EH (cell line): ENCODE measurements at regions not wholly inside any gene's neighbourhood (a gene's known extent, or its start where the extent isn't known, plus 50 kb on each side); places are given as distances from the start of the nearest gene placed in this dataset.
A peak's percentile ranks its signal among the peaks of the same experiment; 100 is the strongest.
"Not testable (repeated sequence)": the region's sequence is repeated elsewhere in the genome, so short reads cannot be mapped to it uniquely, and the experiment has no call there.

Experiments used
- DNase-seq: peaks from one replicate; pipeline ENCODE4 v3.0.0-alpha.2; 2015; ENCODE audit warnings: low read depth

DNA sequence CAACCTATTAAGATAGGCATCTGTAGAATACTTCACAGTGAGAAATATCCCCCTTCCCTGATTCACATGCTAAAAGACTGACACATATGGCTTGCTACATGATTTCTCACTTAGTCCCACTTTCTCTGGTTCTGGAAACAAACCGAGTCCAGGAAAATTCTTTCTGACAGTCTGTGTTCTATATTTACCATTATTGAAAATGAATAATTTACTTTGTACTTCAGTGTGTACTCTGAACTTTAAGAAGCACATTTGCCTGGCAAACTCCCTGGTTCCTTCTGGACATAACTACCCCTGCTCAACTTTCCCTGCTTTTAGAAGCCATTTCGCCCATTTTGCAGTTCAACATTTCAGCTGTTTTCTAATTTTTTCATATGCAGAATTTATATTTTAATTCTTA is 53.6 kb downstream of the APCS start:
- DNase-seq, result no peak

DNA sequence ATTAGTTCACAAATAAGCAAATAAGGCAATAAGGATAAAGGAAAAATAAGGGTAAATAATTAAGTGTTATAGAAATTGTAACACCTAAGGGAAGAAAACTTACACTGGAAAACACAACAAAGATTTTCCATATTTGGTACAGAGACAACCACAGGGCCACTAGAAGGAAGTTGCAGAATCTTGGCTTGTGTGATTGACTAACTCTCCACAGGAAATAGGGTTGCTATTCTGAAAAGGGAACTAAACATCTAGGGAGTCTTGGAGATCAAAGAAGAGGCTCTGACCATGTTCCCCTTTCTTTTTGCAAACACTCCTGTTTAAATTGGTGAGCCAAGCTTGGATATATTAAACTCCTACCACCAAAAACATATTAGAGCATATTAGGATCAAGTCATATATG is 59.1 kb downstream of the APCS start:
- DNase-seq, result no peak

DNA sequence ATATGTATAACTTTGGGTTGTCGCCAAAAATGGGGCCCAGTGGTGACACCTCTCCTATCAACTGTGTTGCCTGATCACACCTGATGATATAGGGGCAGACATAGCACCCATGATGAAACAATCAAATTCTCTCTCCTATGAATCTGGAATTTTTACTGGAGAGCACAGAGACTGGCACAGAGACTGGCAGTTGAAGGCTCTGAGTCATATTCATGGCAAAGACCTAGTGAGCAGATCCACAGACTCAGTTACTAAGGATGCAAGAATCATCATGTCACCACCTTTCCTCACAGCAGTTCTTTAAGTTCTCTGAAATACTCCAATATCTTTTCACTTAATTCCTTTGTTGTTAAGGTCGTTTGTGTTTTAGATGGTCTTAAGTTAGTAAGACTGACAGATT is 60.0 kb downstream of the APCS start:
- DNase-seq, result no peak

DNA sequence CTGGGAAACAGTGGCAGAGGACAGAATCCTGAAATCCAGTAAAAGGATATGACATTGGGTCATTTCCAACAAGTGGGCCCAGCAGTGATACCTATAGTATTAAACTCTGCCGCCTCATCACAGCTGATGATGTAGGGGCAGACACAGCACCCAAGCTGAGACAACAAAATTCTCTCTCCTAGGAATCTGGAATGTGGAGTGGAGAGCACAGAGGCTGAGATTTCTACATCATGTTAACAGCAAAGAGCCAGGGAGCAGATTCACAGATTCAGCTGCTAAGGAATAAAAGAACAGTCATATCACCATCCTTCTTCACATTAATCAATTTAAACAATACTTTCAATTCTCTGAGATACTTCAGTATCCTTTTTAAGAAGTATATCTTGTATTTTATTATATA is 61.9 kb downstream of the CRP start:
- DNase-seq, result peak; percentile 9

DNA sequence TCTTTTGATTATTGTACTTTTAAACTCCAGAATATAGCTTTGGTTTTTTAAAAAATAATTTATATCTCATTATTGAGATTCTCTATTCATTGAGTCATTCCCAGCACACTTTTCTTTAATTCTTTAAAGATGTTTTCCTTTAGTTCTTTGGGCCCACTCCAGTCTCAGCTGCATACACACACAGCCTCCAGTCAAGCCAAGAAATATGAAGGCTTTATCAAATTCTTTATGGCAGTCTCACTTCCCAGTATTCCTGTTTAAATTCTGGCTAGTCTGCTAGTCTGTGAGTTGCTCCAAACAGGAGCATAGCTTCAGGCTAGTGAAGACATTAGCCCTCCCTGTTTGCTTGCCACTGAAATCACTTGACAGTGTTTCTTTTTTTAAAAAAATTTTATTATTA is 61.2 kb downstream of the CRP start:
- DNase-seq, result peak; percentile 58

DNA sequence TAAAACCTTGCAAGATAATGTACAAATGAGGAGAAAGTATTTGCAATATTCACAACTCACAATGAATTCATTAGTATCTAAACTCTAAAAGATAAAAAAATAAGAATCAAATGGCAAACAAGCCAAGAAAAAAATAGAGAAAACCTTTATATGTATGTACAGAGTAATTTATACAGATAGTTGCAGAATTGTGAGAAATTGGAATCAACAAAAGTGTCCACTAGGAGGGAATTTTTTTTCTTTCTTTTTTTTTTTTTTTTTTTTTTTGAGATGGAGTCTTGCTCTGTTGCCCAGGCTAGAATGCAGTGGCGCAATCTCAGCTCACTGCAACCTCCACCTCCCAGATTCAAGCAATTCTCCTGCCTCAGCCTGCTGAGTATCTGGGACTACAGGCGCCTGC is 56.9 kb downstream of the CRP start:
- DNase-seq, result not testable (repeated sequence)
